H1 (cell line): ENCODE measurements at regions not wholly inside any gene's neighbourhood (a gene's known extent, or its start where the extent isn't known, plus 50 kb on each side); places are given as distances from the start of the nearest gene placed in this dataset.

Source experiments
- ASH2L ChIP-seq: fragments of 200-600, 300-600 bp; sonication (generic); IDR thresholded peaks from one replicate; pipeline ENCODE4 v1.7.1; 2017; ENCODE audit warnings: low read length
- CBX5 ChIP-seq: fragments of 300-800, 300-1000 bp; sonication (generic); IDR thresholded peaks from 2 replicates; pipeline ENCODE4 v1.7.1; 2016; ENCODE audit warnings: antibody characterized with exemption, low read length, low read depth
- HDAC2 ChIP-seq, 2 experiments: fragments of 300-600 bp in 1 of 2; sonication (generic) in 1 of 2; IDR thresholded peaks; 2 replicates each; pipeline ENCODE4 v1.6.1; 2011 to 2012; ENCODE audit warnings: low read depth in 2 of 2, low read length in 2 of 2, mild to moderate bottlenecking in 2 of 2, moderate library complexity in 2 of 2, borderline replicate concordance in 1 of 2, inconsistent platforms in 1 of 2
- KDM4A ChIP-seq: IDR thresholded peaks from one replicate; pipeline ENCODE4 v1.7.1; 2012; ENCODE audit warnings: low read depth, mild to moderate bottlenecking, moderate library complexity, low read length, inconsistent platforms; ENCODE audit not compliant: severe bottlenecking
- SIX5 ChIP-seq: IDR thresholded peaks from 2 replicates; pipeline ENCODE4 v1.6.1; 2011; ENCODE audit warnings: mild to moderate bottlenecking, low read depth, low read length

DNA sequence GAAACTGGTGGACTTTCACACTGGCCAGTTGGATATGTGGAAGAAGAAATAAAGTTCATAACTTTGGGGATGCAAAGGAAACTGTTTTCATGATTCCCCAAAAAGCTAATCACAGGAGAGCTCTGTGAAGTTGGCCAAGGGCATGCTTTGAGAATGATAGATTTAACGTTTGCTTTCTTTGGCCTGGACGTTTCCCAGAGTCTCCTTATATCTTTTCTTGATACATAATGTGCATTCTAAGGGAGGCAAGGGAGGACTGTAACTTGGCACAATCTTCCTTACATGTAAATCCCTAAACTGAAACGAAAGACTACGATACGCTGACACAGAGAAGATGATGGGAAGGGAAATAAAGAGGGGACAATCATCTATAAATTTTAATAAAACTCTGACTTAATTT, 176.5 kb upstream of the INHBA start (continued):
- TF ChIP-seq HDAC2 (IDR thresholded peaks at IDR 0.05; ENCODE audit: borderline replicate concordance in 1 of 2, low read depth in 2 of 2, low read length in 2 of 2): no peak
- TF ChIP-seq SIX5: no peak
- TF ChIP-seq CBX5: no peak
- no peak for TF ChIP-seq ASH2L
- no peak for TF ChIP-seq KDM4A
